D341Med (cell line): ENCODE measurements at regions not wholly inside any gene's neighbourhood (a gene's known extent, or its start where the extent isn't known, plus 50 kb on each side); places are given as distances from the start of the nearest gene placed in this dataset.
A peak's percentile ranks its signal among the peaks of the same experiment; 100 is the strongest.

Experiments used
- DNase-seq: peaks from one replicate; pipeline ENCODE4 v3.0.0; 2012; ENCODE audit warnings: low spot score

- no peak for DNase-seq
Observed at GRCh38 chr9:129359916-129360536, 182.0 kb upstream of the IER5L start.

GRCh38 chr9:129359162-129359811 lies 181.2 kb upstream of the IER5L start:
- DNase-seq = no peak

GRCh38 chr9:129358621-129359154 lies 180.6 kb upstream of the IER5L start:
- DNase-seq = no peak

- DNase-seq = no peak
Observed at GRCh38 chr9:129357773-129358245, 179.7 kb upstream of the IER5L start.

GRCh38 chr9:129356871-129357772 lies 179.1 kb upstream of the IER5L start:
- DNase-seq = no peak

- peak; percentile 8 for DNase-seq
Observed at GRCh38 chr9:129355631-129356030, 177.6 kb upstream of the IER5L start.

- DNase-seq = no peak
Observed at GRCh38 chr9:129354498-129354897, 176.4 kb upstream of the IER5L start.

- DNase-seq = peak; percentile 15
Observed at GRCh38 chr9:129353697-129354336, 175.8 kb upstream of the IER5L start.

- DNase-seq = no peak
Observed at GRCh38 chr9:129352146-129352865, 174.2 kb upstream of the IER5L start.

GRCh38 chr9:129351642-129352145 lies 173.6 kb upstream of the IER5L start:
- DNase-seq = peak; percentile 28

GRCh38 chr9:129351058-129351641 lies 173.1 kb upstream of the IER5L start:
- DNase-seq = no peak

GRCh38 chr9:129350143-129350935 lies 172.3 kb upstream of the IER5L start:
- DNase-seq = no peak

- DNase-seq = no peak
Observed at GRCh38 chr9:129349665-129349947, 171.5 kb upstream of the IER5L start.

GRCh38 chr9:129348890-129349664 lies 171.0 kb upstream of the IER5L start:
- no peak for DNase-seq

GRCh38 chr9:129347316-129348120 lies 169.5 kb upstream of the IER5L start:
- DNase-seq = no peak

GRCh38 chr9:129346046-129346445 lies 168.0 kb upstream of the IER5L start:
- DNase-seq = no peak

- no peak for DNase-seq
Observed at GRCh38 chr9:129344641-129345495, 166.8 kb upstream of the IER5L start.
